ENCODE measurements at regions not wholly inside any gene's neighbourhood (a gene's known extent, or its start where the extent isn't known, plus 50 kb on each side); places are given as distances from the start of the nearest gene placed in this dataset.

GRCh38 chr2:12068796-12069538 is 322.5 kb downstream of the LPIN1 start:
- POLR2A ChIA-PET = no interaction called here
- CTCF ChIA-PET = no interaction called here
- no peak for DNase-seq
- H3K27me3 Mint-ChIP-seq = no peaks in the 10 kb centered on the region
- H3K9me3 Mint-ChIP-seq = no peaks in the 10 kb centered on the region
- no peak for ATAC-seq
- H3K27ac Mint-ChIP-seq = no peak overlapping the region
- H3K36me3 Mint-ChIP-seq (ENCODE audit: low read depth) = no peaks in the 10 kb centered on the region
- no peak overlapping the region for H3K4me3 Mint-ChIP-seq
- peaks cover 2% of the 10 kb centered on the region for H3K4me1 Mint-ChIP-seq (ENCODE audit: low read depth)
- intact Hi-C loops (cut with micrococcal nuclease) = no loop called here
- no peak for TF ChIP-seq CTCF (IDR thresholded peaks at IDR 0.05)

- ATAC-seq = no peak
- ChIA-PET POLR2A (no interaction called here), CTCF (no interaction called here)
- no peak for DNase-seq
- no peak for TF ChIP-seq CTCF (IDR thresholded peaks at IDR 0.05)
- intact Hi-C loops (cut with micrococcal nuclease) = no loop called here
- Mint-ChIP-seq H3K4me1 (ENCODE audit: low read depth) (peaks cover 2% of the 10 kb centered on the region), H3K4me3 (no peak overlapping the region), H3K36me3 (ENCODE audit: low read depth) (no peaks in the 10 kb centered on the region), H3K27me3 (no peaks in the 10 kb centered on the region), H3K27ac (no peak overlapping the region), H3K9me3 (no peaks in the 10 kb centered on the region)
Measured at GRCh38 chr2:12070153-12070552, 323.7 kb downstream of the LPIN1 start.

- Mint-ChIP-seq H3K36me3 (ENCODE audit: low read depth) (no peaks in the 10 kb centered on the region), H3K4me3 (no peak overlapping the region), H3K27me3 (no peaks in the 10 kb centered on the region), H3K4me1 (ENCODE audit: low read depth) (peaks cover 2% of the 10 kb centered on the region), H3K27ac (no peak overlapping the region), H3K9me3 (no peaks in the 10 kb centered on the region)
- no peak for DNase-seq
- no peak for TF ChIP-seq CTCF (IDR thresholded peaks at IDR 0.05)
- no peak for ATAC-seq
- intact Hi-C loops (cut with micrococcal nuclease) = no loop called here
- ChIA-PET CTCF (no interaction called here), POLR2A (no interaction called here)
Measured at GRCh38 chr2:12070581-12070980, 324.1 kb downstream of the LPIN1 start.

- no peaks in the 10 kb centered on the region for H3K36me3 Mint-ChIP-seq (ENCODE audit: low read depth)
- DNase-seq = no peak
- no peak overlapping the region for H3K4me3 Mint-ChIP-seq
- no peak for ATAC-seq
- POLR2A ChIA-PET = no interaction called here
- CTCF ChIA-PET = interaction anchor here (1.2 kb wide), 1 partner anchor 859 kb away, joined by 3 read pairs; no protein-coding TSS in a partner anchor
- intact Hi-C loops (cut with micrococcal nuclease) = no loop called here
- H3K9me3 Mint-ChIP-seq = no peaks in the 10 kb centered on the region
- TF ChIP-seq CTCF (IDR thresholded peaks at IDR 0.05) = no peak
- H3K27ac Mint-ChIP-seq = no peak overlapping the region
- no peaks in the 10 kb centered on the region for H3K27me3 Mint-ChIP-seq
- peaks cover 2% of the 10 kb centered on the region for H3K4me1 Mint-ChIP-seq (ENCODE audit: low read depth)
Measured at GRCh38 chr2:12071318-12071717, 324.9 kb downstream of the LPIN1 start.

- Mint-ChIP-seq H3K4me1 (ENCODE audit: low read depth) (no peaks in the 10 kb centered on the region), H3K36me3 (ENCODE audit: low read depth) (no peaks in the 10 kb centered on the region), H3K9me3 (no peaks in the 10 kb centered on the region), H3K27ac (no peak overlapping the region), H3K27me3 (no peaks in the 10 kb centered on the region), H3K4me3 (no peak overlapping the region)
- CTCF ChIA-PET = no interaction called here
- POLR2A ChIA-PET = no interaction called here
- TF ChIP-seq CTCF (IDR thresholded peaks at IDR 0.05) = no peak
- DNase-seq (no peak), ATAC-seq (no peak)
- intact Hi-C loops (cut with micrococcal nuclease) = no loop called here
Measured at GRCh38 chr2:12073217-12073852, 326.9 kb downstream of the LPIN1 start.

Measured in activated CD8-positive, alpha-beta T cell treated with anti-CD3 and anti-CD28 coated beads for 36 hours (primary cell).